PC-3 (cell line): ENCODE measurements at regions not wholly inside any gene's neighbourhood (a gene's known extent, or its start where the extent isn't known, plus 50 kb on each side); places are given as distances from the start of the nearest gene placed in this dataset.
A peak's percentile ranks its signal among the peaks of the same experiment; 100 is the strongest.

Experiments used
- ATAC-seq: fragments of 200-7000 bp; cut with Tn5 transposase; 2 replicates; pipeline ENCODE4 v1.9.1; 2020; ENCODE audit warnings: mild to moderate bottlenecking, moderate library complexity
- BruUV-seq: library from RNA; stranded (reverse); fragments of 400-500 nt; replicated peaks from 2 replicates; lab custom pipeline; 2021; lab: Mats Ljungman, UMichigan
- CTCF ChIA-PET: fragments of 300-600 bp; sonication (Branson Sonifier 250); formaldehyde crosslinking; loops from one replicate; lab custom pipeline; 2022; ENCODE audit warnings: antibody characterized with exemption; lab: Charles Lee
- POLR2A ChIA-PET: fragments of 300-600 bp; sonication (Branson Sonifier 250); formaldehyde crosslinking; loops from one replicate; lab custom pipeline; 2022; ENCODE audit warnings: antibody characterized with exemption; ENCODE audit not compliant: unreplicated experiment; lab: Charles Lee
- DNase-seq: peaks from one replicate; pipeline ENCODE4 v3.0.0-alpha.2; 2015
- H2AFZ ChIP-seq: fragments of 300-600 bp; sonication (generic); 2 replicates; pipeline ENCODE4 v1.6.0; 2016; ENCODE audit warnings: antibody characterized with exemption, low read length
- H3F3A ChIP-seq: fragments of 300-600 bp; sonication (generic); one replicate; pipeline ENCODE4 v1.6.0; 2017; ENCODE audit warnings: antibody characterized with exemption, low read length, control low read depth, mild to moderate bottlenecking; ENCODE audit not compliant: unreplicated experiment
- H3K27ac ChIP-seq: fragments of 300-600 bp; sonication (generic); 2 replicates; pipeline ENCODE4 v1.5.1; 2016; ENCODE audit warnings: mild to moderate bottlenecking, low read length
- H3K27me3 ChIP-seq: fragments of 300-600 bp; sonication (generic); 2 replicates; pipeline ENCODE4 v1.6.1; 2016; ENCODE audit warnings: low read length, mixed read lengths
- H3K36me3 ChIP-seq: fragments of 300-600 bp; sonication (generic); 2 replicates; pipeline ENCODE4 v1.6.1; 2016; ENCODE audit warnings: low read depth, mixed run types, low read length, mixed read lengths
- H3K4me1 ChIP-seq: fragments of 300-600 bp; sonication (generic); 2 replicates; pipeline ENCODE4 v1.5.1; 2016; ENCODE audit warnings: low read length; ENCODE audit not compliant: insufficient read depth
- H3K4me2 ChIP-seq: fragments of 300-600 bp; sonication (generic); 2 replicates; pipeline ENCODE4 v1.6.0; 2016; ENCODE audit warnings: low read length
- H3K4me3 ChIP-seq: fragments of 300-600 bp; sonication (generic); 2 replicates; pipeline ENCODE4 v1.5.1; 2016; ENCODE audit warnings: mild to moderate bottlenecking, low read length, mixed read lengths
- H3K79me2 ChIP-seq: fragments of 300-600 bp; sonication (generic); 2 replicates; pipeline ENCODE4 v1.6.1; 2017; ENCODE audit warnings: low read length, mixed read lengths
- H3K9ac ChIP-seq: fragments of 300-600 bp; sonication (generic); 2 replicates; pipeline ENCODE4 v1.6.0; 2016; ENCODE audit warnings: mild to moderate bottlenecking, low read length
- H3K9me2 ChIP-seq: fragments of 300-600 bp; sonication (generic); replicated peaks from 2 replicates; pipeline ENCODE4 v1.6.1; 2016; ENCODE audit warnings: mixed run types, low read length, mixed read lengths
- H3K9me3 ChIP-seq: fragments of 300-600 bp; sonication (generic); 2 replicates; pipeline ENCODE4 v1.6.1; 2016; ENCODE audit warnings: low read length, mixed read lengths
- H4K20me1 ChIP-seq: fragments of 300-600 bp; sonication (generic); 2 replicates; pipeline ENCODE4 v1.6.1; 2016; ENCODE audit warnings: low read length, mixed read lengths
- CTCF ChIP-seq: fragments of 300-600 bp; sonication (generic); conservative IDR thresholded peaks from 2 replicates; pipeline ENCODE4 v1.5.1; 2017; ENCODE audit warnings: antibody characterized with exemption, low read depth, mild to moderate bottlenecking, low read length
- EZH2 ChIP-seq: fragments of 300-600 bp; sonication (generic); IDR thresholded peaks from one replicate; pipeline ENCODE4 v1.6.1; 2017; ENCODE audit warnings: antibody characterized with exemption, mild to moderate bottlenecking, low read length; ENCODE audit not compliant: unreplicated experiment
- EZH2phosphoT487 ChIP-seq: fragments of 300-600 bp; sonication (generic); IDR thresholded peaks from 2 replicates; pipeline ENCODE4 v1.6.1; 2018; ENCODE audit warnings: mild to moderate bottlenecking, antibody characterized with exemption, low read length, borderline replicate concordance
- intact Hi-C: fragments of 100-400 bp; cut with micrococcal nuclease; formaldehyde crosslinking; loops from 2 replicates; pipeline ENCODE4 v1.9.0; 2023

GRCh38 chr5:13569090-13569715 lies 375.3 kb downstream of the DNAH5 start:
- no peaks in the 10 kb centered on the region for H3K27me3 ChIP-seq
- ATAC-seq = no peak
- peaks cover 12% of the 10 kb centered on the region for H3F3A ChIP-seq
- peaks cover 32% of the 10 kb centered on the region for H3K4me1 ChIP-seq
- ChIA-PET CTCF (no interaction called here), POLR2A (no interaction called here)
- no peak overlapping the region; the same call in 1 of the 2 replicates for H3K9ac ChIP-seq
- no peak for DNase-seq
- intact Hi-C loops = loop anchor here (5.0 to 10.0 kb wide), 2 partner anchors 38 to 534 kb away; no protein-coding TSS in a partner anchor
- H3K79me2 ChIP-seq = no peaks in the 10 kb centered on the region
- 0 out of 2 replicates have a peak, but pooled peaks cover 3% of the 10 kb centered on the region for H3K9me3 ChIP-seq
- BruUV-seq = no TSS peak
- H3K27ac ChIP-seq = peak overlapping the region; percentile 95
- no peak overlapping the region for H3K4me3 ChIP-seq
- TF ChIP-seq EZH2phosphoT487 = no peak
- no peak overlapping the region for H2AFZ ChIP-seq
- no peaks in the 10 kb centered on the region for H4K20me1 ChIP-seq
- peak overlapping the region; percentile 21; the same call in 1 of the 2 replicates for H3K4me2 ChIP-seq
- no peaks in the 10 kb centered on the region for H3K36me3 ChIP-seq
- no peaks in the 10 kb centered on the region for H3K9me2 ChIP-seq

GRCh38 chr5:13567819-13568218 lies 376.7 kb downstream of the DNAH5 start:
- peak; percentile 98 for DNase-seq
- peak; percentile 85 for ATAC-seq
- POLR2A ChIA-PET = no interaction called here

GRCh38 chr5:13566871-13567339 lies 377.6 kb downstream of the DNAH5 start:
- ATAC-seq (peak; percentile 68), DNase-seq (peak; percentile 99)
- H3K4me3 ChIP-seq = no peak overlapping the region
- ChIA-PET CTCF (interaction anchor here (0.6 to 0.9 kb wide), 3 partner anchors 72 to 248 kb away, joined by 3 to 6 read pairs (median 3); no protein-coding TSS in a partner anchor), POLR2A (no interaction called here)
- no peaks in the 10 kb centered on the region for H3K27me3 ChIP-seq
- TF ChIP-seq CTCF = no peak
- H3K27ac ChIP-seq = peak overlapping the region; percentile 95
- peak overlapping the region; percentile 75 for H3K9ac ChIP-seq
- BruUV-seq = no TSS peak
- H3K9me3 ChIP-seq = 0 out of 2 replicates have a peak, but pooled peaks cover 6% of the 10 kb centered on the region
- H3K4me2 ChIP-seq = peak overlapping the region; percentile 52
- H3K4me1 ChIP-seq = peaks cover 32% of the 10 kb centered on the region
- H3K79me2 ChIP-seq = no peaks in the 10 kb centered on the region
- H3F3A ChIP-seq = peaks cover 12% of the 10 kb centered on the region
- peaks cover 3% of the 10 kb centered on the region; the same call in 1 of the 2 replicates for H3K36me3 ChIP-seq
- H3K9me2 ChIP-seq = no peaks in the 10 kb centered on the region
- H2AFZ ChIP-seq = no peak overlapping the region
- intact Hi-C loops = loop anchor here (2.0 to 10.0 kb wide), 3 partner anchors 40 to 532 kb away; no protein-coding TSS in a partner anchor
- H4K20me1 ChIP-seq = no peaks in the 10 kb centered on the region

More at GRCh38 chr5:13567819-13568218, 376.7 kb downstream of the DNAH5 start:
- intact Hi-C loops = loop anchor here (2.0 to 10.0 kb wide), 3 partner anchors 39 to 533 kb away; no protein-coding TSS in a partner anchor
- BruUV-seq = no TSS peak
- peaks cover 3% of the 10 kb centered on the region; the same call in 1 of the 2 replicates for H3K36me3 ChIP-seq
- no peaks in the 10 kb centered on the region for H3K27me3 ChIP-seq
- H3K9me2 ChIP-seq = no peaks in the 10 kb centered on the region
- CTCF ChIA-PET = no interaction called here
- no peaks in the 10 kb centered on the region for H3K79me2 ChIP-seq
- no peak for TF ChIP-seq EZH2
- TF ChIP-seq EZH2phosphoT487 = no peak
- no peak for TF ChIP-seq CTCF
- peak overlapping the region; percentile 95 for H3K27ac ChIP-seq
- H3K4me3 ChIP-seq = no peak overlapping the region
- peaks cover 32% of the 10 kb centered on the region for H3K4me1 ChIP-seq
- no peak overlapping the region for H2AFZ ChIP-seq
- H3K9ac ChIP-seq = peak overlapping the region; percentile 75
- peak overlapping the region; percentile 52 for H3K4me2 ChIP-seq
- H3F3A ChIP-seq = peaks cover 12% of the 10 kb centered on the region
- 0 out of 2 replicates have a peak, but pooled peaks cover 6% of the 10 kb centered on the region for H3K9me3 ChIP-seq
- no peaks in the 10 kb centered on the region for H4K20me1 ChIP-seq
